HG03575 (cell line): ENCODE measurements at regions not wholly inside any gene's neighbourhood (a gene's known extent, or its start where the extent isn't known, plus 50 kb on each side); places are given as distances from the start of the nearest gene placed in this dataset.

Experiments
- ATAC-seq: cut with Tn5 transposase; IDR thresholded peaks from one replicate; pipeline ENCODE4 v1.9.1; 2021; ENCODE audit not compliant: unreplicated experiment, insufficient number of reproducible peaks, low FRiP score; ENCODE audit errors: extremely low read depth

DNA sequence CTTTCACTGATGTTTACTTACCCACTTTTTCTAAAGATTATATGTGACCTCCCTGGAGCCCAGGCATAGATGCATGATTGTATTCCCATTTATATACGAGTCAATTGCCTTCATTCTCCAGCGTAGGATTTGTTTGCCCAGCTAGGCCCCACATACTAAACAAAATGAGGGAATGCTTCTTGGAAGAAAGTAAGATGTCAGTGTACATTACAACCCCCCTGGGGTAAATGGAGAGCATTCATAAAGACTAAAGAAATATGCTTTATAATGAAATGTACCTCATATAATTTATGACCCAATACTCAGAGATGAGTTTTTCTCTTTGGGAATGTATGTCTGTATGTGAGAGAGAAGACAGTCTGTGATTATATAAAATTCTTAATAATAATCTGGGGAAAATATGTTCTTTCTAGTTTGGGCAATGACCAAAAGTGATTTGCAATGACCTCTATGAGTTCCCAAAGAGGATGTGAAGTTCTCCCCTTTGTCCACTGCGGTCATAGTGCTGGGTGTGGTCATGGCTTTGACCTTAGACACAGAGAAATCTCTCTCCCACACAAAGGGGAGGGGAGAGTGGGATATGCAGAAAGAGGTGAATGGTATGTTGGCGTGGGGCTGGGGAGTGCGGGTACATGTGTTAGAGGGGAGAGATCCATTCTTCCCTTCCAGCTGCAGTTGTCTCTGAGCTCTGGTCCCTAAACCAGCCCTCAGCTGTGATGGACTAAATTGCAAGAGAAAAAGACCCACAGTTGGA, 175.6 kb downstream of the EN1 start:
- no peak for ATAC-seq

DNA sequence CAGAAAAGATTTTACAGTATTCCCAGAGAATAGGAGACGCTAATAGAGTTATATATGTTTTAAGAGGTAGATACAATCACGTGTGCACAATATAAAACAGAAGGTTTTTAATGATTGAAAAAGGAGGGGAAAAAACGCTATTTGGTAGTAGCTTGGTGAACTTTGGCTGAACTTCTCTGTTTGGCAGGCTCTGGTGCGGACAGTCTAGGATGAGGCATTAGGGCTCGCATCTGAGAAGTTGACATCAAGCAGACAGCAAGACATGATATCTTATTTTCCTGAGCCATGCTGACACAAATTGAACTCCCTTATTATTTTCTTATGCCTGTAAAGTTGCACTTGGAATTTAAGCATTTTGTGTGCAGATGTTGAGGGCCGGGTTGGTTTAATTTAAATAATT, 176.6 kb downstream of the EN1 start:
- ATAC-seq, result no peak

DNA sequence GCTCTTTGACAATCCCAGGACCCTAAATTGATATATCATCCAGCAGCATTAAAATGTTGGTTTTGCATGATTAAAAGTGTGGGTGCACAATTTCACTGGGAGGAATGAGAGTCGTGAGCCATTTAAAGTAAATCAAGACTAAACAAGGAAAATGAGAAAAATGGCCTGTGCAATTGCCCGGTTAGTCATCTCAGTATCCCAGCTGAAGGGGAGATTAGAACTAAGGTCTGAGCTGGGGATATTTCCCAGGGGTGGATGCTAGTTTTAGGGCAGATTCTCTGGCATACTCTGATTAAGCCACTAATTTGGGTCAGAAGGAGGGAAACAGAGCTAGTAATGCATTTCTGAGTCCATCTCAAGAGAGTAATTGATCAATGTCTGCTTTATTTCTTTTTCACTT, 177.2 kb downstream of the EN1 start:
- no peak for ATAC-seq

DNA sequence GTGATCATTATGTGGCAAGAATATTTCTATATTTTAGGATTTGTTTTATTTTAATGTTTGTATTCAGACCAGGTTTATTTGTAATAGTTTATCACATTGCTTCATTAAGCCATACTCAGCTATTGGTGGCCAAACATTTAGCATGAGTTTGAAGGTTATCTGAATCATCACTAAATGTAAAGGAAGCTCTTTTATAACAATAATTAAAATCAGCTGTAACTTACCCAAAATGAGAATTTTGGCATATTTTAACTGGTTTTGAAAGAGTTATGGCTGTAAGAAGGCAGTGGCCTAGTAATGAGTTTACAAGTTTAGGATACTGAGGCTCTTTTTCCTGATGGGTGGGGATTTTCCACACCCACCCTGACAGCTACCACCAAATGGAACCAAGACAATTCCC, 177.8 kb downstream of the EN1 start:
- ATAC-seq, result no peak

DNA sequence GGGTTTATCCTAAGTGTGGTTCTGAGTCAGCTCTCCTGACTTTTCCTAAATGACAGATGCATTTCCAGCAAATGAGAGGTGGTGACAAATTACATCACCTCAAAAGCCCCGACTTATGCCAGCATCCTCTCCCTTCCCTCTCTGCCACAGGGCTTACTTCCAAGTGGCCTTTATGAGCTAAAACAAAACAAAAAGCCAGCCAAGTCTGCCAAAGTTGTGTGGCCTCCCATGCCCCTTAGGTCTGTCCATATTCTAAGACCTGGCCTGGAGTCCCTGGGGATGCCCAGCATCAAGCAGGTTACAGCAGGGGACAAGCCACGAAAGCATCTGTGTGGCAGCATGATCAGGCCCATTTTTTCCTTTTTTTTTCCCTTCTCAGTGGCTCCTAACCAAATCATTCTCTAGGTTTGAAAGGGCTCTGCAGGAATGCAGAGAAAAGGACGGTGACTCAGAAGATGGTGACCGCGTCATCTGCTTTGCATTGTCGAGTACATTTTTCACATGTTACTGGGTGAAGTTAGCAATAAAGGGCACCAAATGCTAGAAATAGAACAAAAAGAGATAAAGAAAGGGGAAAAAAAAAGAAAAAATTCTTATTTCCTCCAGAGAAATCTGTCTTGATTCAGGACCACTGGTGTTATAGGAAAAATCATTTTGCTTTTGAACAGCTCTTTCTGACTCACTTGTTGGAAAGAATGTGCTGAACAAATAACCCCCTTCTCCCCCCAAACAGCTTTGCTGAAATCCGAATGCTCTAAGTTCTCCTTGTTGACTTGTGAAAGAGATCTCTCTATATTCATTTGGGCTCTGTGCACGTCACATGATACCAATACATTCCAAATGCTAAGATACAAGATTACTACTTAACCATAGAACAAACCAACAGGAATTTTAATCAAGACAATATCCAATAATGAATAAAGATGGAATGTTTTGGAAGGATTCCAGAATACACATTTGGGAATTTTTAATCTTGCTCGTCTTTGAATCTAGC, 178.7 kb downstream of the EN1 start:
- ATAC-seq, result no peak

DNA sequence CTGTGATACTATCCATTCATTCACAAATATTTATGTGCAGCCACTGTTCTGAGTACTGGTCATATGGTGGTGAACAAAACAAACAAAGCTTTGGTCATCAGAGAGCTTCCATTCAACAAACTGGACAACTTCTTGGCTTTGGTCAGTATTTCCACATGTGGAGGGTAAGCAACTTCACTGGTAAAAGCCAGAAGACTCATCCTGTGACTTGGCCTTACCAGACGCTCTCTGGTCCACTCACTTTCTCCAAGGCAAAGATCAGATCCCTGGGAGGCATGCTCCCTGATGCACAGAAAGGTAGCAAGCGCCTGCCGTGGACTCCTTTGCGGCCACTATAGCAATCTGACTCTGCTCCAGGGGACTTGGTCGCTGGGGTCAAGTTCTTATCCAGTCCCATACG, 179.5 kb downstream of the EN1 start:
- ATAC-seq, result no peak

DNA sequence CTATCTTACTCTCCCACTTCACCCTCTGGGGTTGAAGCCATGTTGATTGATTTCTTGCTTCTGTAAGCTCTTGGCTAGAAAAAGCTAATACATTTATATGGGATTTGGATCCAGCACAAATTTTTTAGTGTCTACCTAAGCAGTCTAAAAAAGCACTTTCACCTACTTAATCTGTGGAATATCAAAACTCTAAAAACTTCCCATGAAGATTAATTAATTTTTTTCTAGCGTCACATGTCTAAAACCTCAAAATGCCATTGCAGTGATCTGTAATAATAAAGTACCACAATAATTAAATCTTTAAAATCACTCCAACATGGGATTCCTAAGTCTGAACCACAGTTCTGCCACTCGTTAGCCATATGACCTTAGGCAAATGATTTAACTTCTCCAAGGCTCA, 180.1 kb downstream of the EN1 start:
- no peak for ATAC-seq

DNA sequence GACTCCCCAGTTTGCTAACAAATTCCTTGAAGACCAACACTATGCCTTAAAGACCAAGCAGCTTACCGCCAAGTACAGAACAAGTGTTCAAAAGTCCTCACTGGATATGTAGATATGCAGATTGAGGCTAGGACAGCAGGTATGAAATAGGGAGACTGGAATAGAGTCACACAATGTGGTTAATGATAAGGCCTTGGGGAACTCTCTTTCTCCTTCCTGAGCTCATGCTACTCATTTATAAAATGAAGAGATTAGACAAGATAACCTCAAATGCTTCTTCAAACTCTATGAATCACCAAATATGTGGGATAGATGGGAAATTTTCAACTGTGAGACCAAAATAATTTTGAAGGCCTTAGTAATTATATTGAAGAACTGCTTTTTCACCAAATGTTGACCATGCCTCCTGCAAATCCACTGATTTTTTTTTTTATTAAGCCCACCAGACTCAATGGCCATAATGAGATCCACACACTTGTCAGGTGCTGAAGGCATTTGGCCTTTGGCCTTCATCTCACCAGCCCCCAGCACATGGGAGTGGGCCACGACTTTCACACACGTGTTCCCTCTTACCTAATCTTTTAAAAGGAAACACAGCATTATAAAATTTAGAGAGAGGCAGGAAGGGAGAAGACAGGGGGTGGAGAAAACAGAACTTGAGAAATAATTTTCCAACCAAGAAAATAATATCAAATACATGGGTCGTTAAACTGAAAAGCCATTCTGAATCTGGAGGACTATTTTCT, 181.5 kb downstream of the EN1 start:
- no peak for ATAC-seq

DNA sequence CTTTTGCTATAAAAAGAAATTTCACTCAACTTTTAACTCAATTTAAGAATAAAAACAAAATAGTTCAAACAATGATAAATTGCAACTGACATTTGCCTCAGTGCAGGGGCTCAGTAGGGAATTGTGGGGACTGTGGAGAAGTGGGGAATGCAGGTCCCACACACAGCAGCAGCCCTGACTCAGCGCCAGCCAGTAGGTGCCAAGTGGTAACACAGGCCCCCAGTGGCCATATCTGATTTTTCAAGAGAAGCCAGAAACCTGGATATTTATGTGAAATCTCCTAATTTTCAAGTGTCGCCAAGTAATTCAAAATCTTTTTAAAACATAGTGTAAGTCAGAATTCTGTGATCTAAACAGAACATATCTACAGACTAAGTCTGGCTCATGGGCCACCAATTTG, 186.3 kb downstream of the EN1 start:
- ATAC-seq, result no peak

DNA sequence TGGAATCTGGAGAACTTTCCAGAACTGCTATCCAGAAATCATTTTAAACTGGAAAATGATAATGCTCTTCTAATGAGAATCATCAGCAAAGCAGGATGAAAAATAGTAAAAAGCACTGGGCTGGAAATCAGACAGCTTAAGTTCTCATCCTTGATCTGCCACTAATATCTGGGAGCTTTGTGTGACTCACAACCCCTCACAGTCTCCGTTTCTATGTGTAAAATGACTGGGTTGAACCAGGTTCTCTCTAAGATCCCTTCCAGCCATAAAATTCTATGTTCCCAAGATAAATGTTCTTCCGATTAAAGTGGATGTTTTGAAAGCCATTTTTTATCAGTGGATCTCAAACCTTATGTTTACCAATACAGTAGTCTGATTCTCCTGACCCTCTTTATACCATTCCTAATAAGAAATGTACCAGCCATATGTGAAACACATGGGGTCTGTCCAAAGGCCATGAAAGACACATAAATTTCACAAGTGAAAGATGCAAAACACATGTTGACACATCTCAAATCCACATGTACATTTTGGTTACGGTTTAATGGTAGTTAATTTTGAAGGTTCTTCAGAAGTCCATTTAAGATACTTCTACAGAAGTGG, 188.8 kb downstream of the EN1 start:
- no peak for ATAC-seq

DNA sequence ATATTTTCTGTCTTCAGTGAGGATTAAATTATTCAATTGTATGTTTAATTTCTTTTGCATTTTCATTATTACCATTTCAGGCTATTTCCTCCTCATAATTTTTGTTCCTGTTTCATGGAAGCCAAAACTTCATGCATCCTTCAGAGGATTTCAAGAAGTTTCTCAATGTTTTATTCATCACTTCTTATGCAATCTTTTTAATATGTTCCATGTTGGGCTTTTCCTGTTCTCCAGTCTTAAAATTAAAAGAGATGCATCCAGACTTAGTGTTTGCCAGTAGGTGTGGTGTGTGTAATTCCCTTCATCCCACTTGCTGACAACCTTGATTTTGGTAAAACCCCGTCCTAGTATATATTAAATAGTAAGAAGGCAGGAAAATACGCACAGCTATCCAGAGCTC, 190.0 kb downstream of the EN1 start:
- ATAC-seq, result no peak

DNA sequence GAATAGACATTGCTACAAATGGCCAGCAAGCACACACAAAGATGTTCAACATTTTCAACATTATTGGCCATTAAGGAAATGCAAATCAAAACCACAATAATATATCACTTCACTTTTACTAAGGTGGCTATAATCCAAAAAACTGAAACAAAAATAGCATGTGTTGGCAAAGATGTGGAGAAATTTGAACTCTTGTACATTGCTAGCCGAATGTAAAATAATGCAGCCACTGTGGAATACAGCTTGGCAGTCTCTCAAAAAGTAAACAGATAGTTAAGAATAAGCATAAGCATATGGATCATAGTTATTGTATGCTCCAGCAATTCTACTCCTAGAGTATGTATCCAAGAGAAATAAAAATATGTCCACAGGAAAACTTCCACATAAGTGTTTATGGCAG, 192.5 kb downstream of the EN1 start:
- no peak for ATAC-seq

DNA sequence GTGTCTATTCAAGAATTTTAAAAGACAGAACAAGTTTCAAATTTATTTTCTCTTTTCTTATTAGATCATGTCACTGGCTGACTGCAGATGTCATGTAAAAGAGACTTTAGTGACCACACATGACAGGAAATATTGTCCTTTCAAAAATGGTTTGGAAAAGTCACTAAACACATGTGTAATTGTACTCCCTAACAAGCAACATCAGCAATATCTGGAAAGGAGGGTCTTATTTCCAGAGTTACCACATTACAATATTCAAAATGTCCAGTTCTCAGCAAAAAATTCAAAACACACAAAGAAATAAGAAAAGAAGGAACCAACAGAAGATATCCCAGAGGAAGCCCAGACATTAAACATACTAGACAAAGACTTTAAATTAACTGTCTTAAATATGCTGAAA, 197.1 kb downstream of the EN1 start:
- ATAC-seq, result no peak

DNA sequence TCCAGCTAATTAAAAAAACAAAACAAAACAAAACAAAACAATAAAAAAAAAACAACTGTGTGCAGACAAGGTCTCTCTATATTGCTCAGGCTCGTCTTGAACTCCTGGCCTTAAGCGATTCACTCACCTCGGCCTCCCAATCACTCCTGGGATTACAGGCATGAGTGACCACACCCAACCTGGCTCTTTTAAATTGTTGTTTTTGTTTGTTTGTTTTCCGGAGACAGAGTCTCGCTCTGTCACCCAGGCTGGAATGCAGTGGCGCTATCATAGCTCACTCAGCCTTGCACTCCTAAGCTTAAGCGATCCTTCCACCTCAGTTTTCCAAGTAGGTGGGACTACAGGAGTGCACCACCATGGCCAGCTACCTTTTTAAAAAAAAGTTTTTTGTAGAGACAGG, 201.6 kb downstream of the EN1 start:
- no peak for ATAC-seq

DNA sequence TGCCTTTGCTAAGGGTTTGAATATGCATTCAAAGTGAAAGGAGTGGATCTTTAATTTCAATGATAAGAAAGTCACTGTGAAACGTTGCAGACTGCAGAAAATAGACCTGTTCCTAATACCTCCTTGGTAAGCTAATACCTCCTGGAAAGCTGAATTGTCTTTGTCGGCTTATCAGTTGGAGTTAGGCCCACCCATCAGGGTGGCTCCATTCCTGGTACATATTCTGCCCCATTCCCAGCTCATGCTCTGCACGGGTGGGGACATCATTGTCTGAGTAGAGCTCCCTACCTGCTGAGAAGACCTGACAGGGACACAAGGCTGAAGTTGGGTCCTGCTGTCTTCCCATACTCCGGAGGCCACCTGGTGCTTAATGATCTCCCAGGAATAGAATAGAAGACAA, 203.3 kb downstream of the EN1 start:
- no peak for ATAC-seq

DNA sequence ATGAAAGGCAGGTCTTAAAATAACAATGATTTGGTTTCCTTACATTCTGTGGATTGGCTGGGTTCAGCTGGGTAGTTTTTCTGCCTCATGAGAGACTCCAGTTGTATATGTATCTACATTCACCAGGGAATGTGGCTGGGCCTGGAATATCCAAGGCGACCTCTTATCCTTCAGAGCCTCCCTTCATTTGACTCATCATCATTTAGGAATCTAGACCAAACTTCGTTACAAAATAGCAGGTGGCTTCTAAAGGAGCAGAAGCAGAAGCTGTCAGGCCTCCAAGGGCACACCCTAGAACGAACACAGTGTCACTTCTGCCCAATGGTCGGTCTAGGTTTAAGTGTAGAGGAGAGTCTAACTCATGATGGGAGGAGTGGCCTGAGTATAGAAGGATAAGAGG, 204.2 kb downstream of the EN1 start:
- ATAC-seq, result no peak

DNA sequence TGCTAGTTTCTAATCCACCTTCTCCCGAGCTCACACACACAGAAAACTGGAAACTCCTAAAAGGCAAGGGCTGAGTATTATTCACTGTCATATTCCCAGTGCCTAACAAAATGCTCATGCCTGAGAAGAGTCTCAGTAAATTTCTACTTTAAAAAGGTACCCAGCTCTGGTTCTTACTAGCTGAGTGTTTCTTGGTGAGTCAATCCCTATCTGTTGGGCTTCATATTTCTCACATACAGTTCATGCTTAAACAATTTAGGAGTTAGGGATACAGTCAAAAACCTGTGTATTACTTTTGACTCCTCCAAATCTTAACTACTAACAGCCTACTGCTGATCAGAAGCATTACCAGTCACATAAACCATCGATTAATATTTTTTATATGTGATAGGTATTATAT, 204.9 kb downstream of the EN1 start:
- ATAC-seq, result no peak

DNA sequence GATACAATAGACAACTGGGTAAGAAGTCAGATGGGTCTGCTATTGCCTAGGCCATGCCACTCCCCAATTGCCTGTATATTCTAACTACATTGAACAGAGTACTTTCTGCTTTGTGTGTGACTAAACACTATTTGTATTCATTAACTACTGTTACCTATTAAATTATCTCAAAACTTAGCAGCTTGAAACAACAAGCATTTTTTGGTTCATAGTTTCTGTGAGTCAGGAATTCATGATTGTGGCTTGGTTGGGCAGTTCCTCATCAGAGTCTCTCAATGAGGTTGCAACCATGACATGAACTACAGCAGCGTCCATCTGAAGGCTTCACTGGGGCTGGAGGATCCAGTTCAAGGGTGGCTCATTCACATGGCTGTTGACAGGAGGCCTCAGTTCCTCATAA, 205.7 kb downstream of the EN1 start:
- ATAC-seq, result no peak

DNA sequence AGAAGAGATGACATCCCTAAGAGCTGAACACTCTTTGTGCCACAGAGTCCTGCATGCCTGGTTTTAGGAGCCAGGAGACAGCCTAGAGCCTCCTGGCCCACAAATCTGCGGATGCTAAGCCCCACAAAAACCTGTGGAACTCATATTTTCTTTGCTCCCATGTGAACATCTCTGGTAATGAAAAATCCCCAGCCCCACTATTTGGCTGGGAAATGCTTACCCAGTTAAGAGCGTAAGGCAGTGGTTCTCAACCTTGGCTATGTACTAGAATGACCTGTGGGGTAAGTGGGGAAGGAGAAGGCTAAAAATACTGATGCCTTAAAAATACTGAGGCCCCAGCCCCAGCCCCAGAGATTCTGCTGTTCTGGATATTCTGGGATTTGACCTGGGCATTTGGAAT, 208.1 kb downstream of the EN1 start:
- ATAC-seq, result no peak
